ENCODE measurements at regions not wholly inside any gene's neighbourhood (a gene's known extent, or its start where the extent isn't known, plus 50 kb on each side); places are given as distances from the start of the nearest gene placed in this dataset.

GRCh38 chr7:121446526-121446925 lies 50.4 kb upstream of the FAM3C start:
- no peak for TF ChIP-seq POLR2A (IDR thresholded peaks at IDR 0.05; ENCODE audit: low read depth, low read length)
- no peak for TF ChIP-seq POLR2AphosphoS5 (IDR thresholded peaks at IDR 0.05; ENCODE audit: low read depth, low read length)
- TF ChIP-seq TAF1 (IDR thresholded peaks at IDR 0.05; ENCODE audit: low read depth, low read length) = no peak

Data from GM12891 (cell line).